ENCODE measurements at regions not wholly inside any gene's neighbourhood (a gene's known extent, or its start where the extent isn't known, plus 50 kb on each side); places are given as distances from the start of the nearest gene placed in this dataset.
"Not testable (repeated sequence)": the region's sequence is repeated elsewhere in the genome, so short reads cannot be mapped to it uniquely, and the experiment has no call there.

- TF ChIP-seq CTCF (IDR thresholded peaks at IDR 0.05; ENCODE audit: borderline replicate concordance), result no peak
- peaks cover 20% of the 10 kb centered on the region for H3K27me3 ChIP-seq (ENCODE audit: low read depth)
- no peak overlapping the region for H3K4me3 ChIP-seq
- no peaks in the 10 kb centered on the region for H3K36me3 ChIP-seq
- H3K9me3 ChIP-seq (replicated peaks), result peaks cover 5% of the 10 kb centered on the region
- peaks cover 15% of the 10 kb centered on the region for H3K4me1 ChIP-seq
- no peak for DNase-seq
- no peak overlapping the region for H3K27ac ChIP-seq (replicated peaks)
- intact Hi-C loops (cut with micrococcal nuclease), result no loop called here
Observed at GRCh38 chr20:57974863-57975262, 253.6 kb downstream of the ANKRD60 start.

GRCh38 chr20:57973886-57974285 lies 254.6 kb downstream of the ANKRD60 start:
- H3K36me3 ChIP-seq, result no peaks in the 10 kb centered on the region
- no peak for DNase-seq
- intact Hi-C loops (cut with micrococcal nuclease), result no loop called here
- peaks cover 12% of the 10 kb centered on the region for H3K4me1 ChIP-seq
- H3K27me3 ChIP-seq (ENCODE audit: low read depth), result peaks cover 30% of the 10 kb centered on the region
- H3K4me3 ChIP-seq, result no peak overlapping the region
- peaks cover 5% of the 10 kb centered on the region for H3K9me3 ChIP-seq (replicated peaks)
- no peak for TF ChIP-seq CTCF (IDR thresholded peaks at IDR 0.05; ENCODE audit: borderline replicate concordance)
- no peak overlapping the region for H3K27ac ChIP-seq (replicated peaks)

- intact Hi-C loops (cut with micrococcal nuclease); H3K4me3 ChIP-seq; H3K27ac ChIP-seq (replicated peaks); H3K36me3 ChIP-seq; H3K9me3 ChIP-seq (replicated peaks); DNase-seq; H3K4me1 ChIP-seq: not testable (repeated sequence)
- H3K27me3 ChIP-seq (ENCODE audit: low read depth), result peaks cover 53% of the 10 kb centered on the region
Observed at GRCh38 chr20:57971583-57971982, 256.9 kb downstream of the ANKRD60 start.

- no peak for TF ChIP-seq CTCF (IDR thresholded peaks at IDR 0.05; ENCODE audit: borderline replicate concordance)
- Histone ChIP-seq H3K9me3 (replicated peaks) (peaks cover 5% of the 10 kb centered on the region), H3K4me1 (no peaks in the 10 kb centered on the region), H3K4me3 (no peak overlapping the region), H3K27me3 (ENCODE audit: low read depth) (peaks cover 60% of the 10 kb centered on the region), H3K27ac (replicated peaks) (no peak overlapping the region), H3K36me3 (no peaks in the 10 kb centered on the region)
- DNase-seq, result no peak
- intact Hi-C loops (cut with micrococcal nuclease), result no loop called here
Observed at GRCh38 chr20:57970856-57971255, 257.6 kb downstream of the ANKRD60 start.

- no peak for TF ChIP-seq CTCF (IDR thresholded peaks at IDR 0.05; ENCODE audit: borderline replicate concordance)
- H3K4me1 ChIP-seq, result no peaks in the 10 kb centered on the region
- peaks cover 68% of the 10 kb centered on the region for H3K27me3 ChIP-seq (ENCODE audit: low read depth)
- intact Hi-C loops (cut with micrococcal nuclease), result no loop called here
- no peak overlapping the region for H3K27ac ChIP-seq (replicated peaks)
- no peak overlapping the region for H3K4me3 ChIP-seq
- H3K9me3 ChIP-seq (replicated peaks), result peaks cover 5% of the 10 kb centered on the region
- no peak for DNase-seq
- H3K36me3 ChIP-seq, result no peaks in the 10 kb centered on the region
Observed at GRCh38 chr20:57970116-57970515, 258.3 kb downstream of the ANKRD60 start.

GRCh38 chr20:57968120-57968519 lies 258.3 kb upstream of the PMEPA1 start:
- H3K4me1 ChIP-seq, result peaks cover 9% of the 10 kb centered on the region
- peaks cover 75% of the 10 kb centered on the region for H3K27me3 ChIP-seq (ENCODE audit: low read depth)
- no peak overlapping the region for H3K4me3 ChIP-seq
- H3K9me3 ChIP-seq (replicated peaks), result peaks cover 5% of the 10 kb centered on the region
- TF ChIP-seq CTCF (IDR thresholded peaks at IDR 0.05; ENCODE audit: borderline replicate concordance), result no peak
- intact Hi-C loops (cut with micrococcal nuclease), result no loop called here
- DNase-seq, result no peak
- H3K36me3 ChIP-seq, result no peaks in the 10 kb centered on the region
- H3K27ac ChIP-seq (replicated peaks), result no peak overlapping the region

Measured in left ventricle myocardium inferior (tissue), 1 donor.